H9 (cell line): ENCODE measurements at regions not wholly inside any gene's neighbourhood (a gene's known extent, or its start where the extent isn't known, plus 50 kb on each side); places are given as distances from the start of the nearest gene placed in this dataset.

Source experiments
- DNase-seq: peaks from one replicate; pipeline ENCODE4 v3.0.0-alpha.2; 2017
- H2AFZ ChIP-seq: one replicate; pipeline ENCODE4 v1.6.1; 2013; ENCODE audit warnings: mild to moderate bottlenecking, low read length, control low read depth, moderate library complexity
- H2AK5ac ChIP-seq: 2 replicates; pipeline ENCODE4 v1.6.1; 2013; ENCODE audit warnings: low read length, control low read depth, mixed read lengths; ENCODE audit not compliant: insufficient read length
- H2BK120ac ChIP-seq: one replicate; pipeline ENCODE4 v1.6.1; 2013; ENCODE audit warnings: low read depth, mild to moderate bottlenecking, low read length, control low read depth, inconsistent platforms; ENCODE audit not compliant: poor library complexity, severe bottlenecking
- H2BK12ac ChIP-seq: 2 replicates; pipeline ENCODE4 v1.6.1; 2013; ENCODE audit warnings: low read length, control low read depth, mixed read lengths, low read depth; ENCODE audit not compliant: insufficient read length
- H2BK15ac ChIP-seq: 2 replicates; pipeline ENCODE4 v1.6.1; 2013; ENCODE audit warnings: low read depth, low read length, control low read depth
- H2BK20ac ChIP-seq: one replicate; pipeline ENCODE4 v1.6.1; 2013; ENCODE audit warnings: low read depth, mild to moderate bottlenecking, low read length, control low read depth, inconsistent platforms; ENCODE audit not compliant: poor library complexity, severe bottlenecking
- H2BK5ac ChIP-seq: 2 replicates; pipeline ENCODE4 v1.6.1; 2013; ENCODE audit warnings: low read length, control low read depth, mixed read lengths; ENCODE audit not compliant: insufficient read length
- H3K14ac ChIP-seq: 2 replicates; pipeline ENCODE4 v1.6.1; 2013; ENCODE audit warnings: low read length, control low read depth; ENCODE audit not compliant: insufficient read depth
- H3K18ac ChIP-seq: 2 replicates; pipeline ENCODE4 v1.6.1; 2013; ENCODE audit warnings: low read depth, mild to moderate bottlenecking, mixed read lengths, low read length, control low read depth; ENCODE audit not compliant: insufficient read length
- H3K23ac ChIP-seq: 2 replicates; pipeline ENCODE4 v1.6.1; 2013; ENCODE audit warnings: low read length, control low read depth, mixed read lengths, low read depth; ENCODE audit not compliant: insufficient read length
- H3K23me2 ChIP-seq: 2 replicates; pipeline ENCODE4 v1.6.1; 2013; ENCODE audit warnings: low read depth, mild to moderate bottlenecking, mixed read lengths, low read length, control low read depth; ENCODE audit not compliant: insufficient read length, poor library complexity, severe bottlenecking
- H3K27ac ChIP-seq: 2 replicates; pipeline ENCODE4 v1.5.1; 2013; ENCODE audit warnings: low read length, control low read depth, mixed read lengths, low read depth; ENCODE audit not compliant: insufficient read length
- H3K27me3 ChIP-seq: 2 replicates; pipeline ENCODE4 v1.6.1; 2013; ENCODE audit warnings: low read length, control low read depth, inconsistent platforms; ENCODE audit not compliant: insufficient read depth
- H3K4ac ChIP-seq: 2 replicates; pipeline ENCODE4 v1.6.1; 2013; ENCODE audit warnings: low read depth, mild to moderate bottlenecking, control low read depth, inconsistent platforms, low read length, moderate library complexity
- H3K4me1 ChIP-seq: 2 replicates; pipeline ENCODE4 v1.6.1; 2013; ENCODE audit warnings: low read length, control low read depth, inconsistent platforms; ENCODE audit not compliant: insufficient read depth
- H3K4me2 ChIP-seq: 2 replicates; pipeline ENCODE4 v1.6.1; 2013; ENCODE audit warnings: low read length, control low read depth, mixed read lengths; ENCODE audit not compliant: insufficient read length, insufficient read depth
- H3K56ac ChIP-seq: 2 replicates; pipeline ENCODE4 v1.6.1; 2013; ENCODE audit warnings: low read depth, mild to moderate bottlenecking, mixed read lengths, low read length, control low read depth; ENCODE audit not compliant: insufficient read length
- H3K79me1 ChIP-seq: 2 replicates; pipeline ENCODE4 v1.6.1; 2013; ENCODE audit warnings: low read depth, mild to moderate bottlenecking, moderate library complexity, low read length, control low read depth, inconsistent platforms; ENCODE audit not compliant: insufficient read depth, poor library complexity, severe bottlenecking
- H3K79me2 ChIP-seq: 2 replicates; pipeline ENCODE4 v1.6.1; 2013; ENCODE audit warnings: low read length, control low read depth, inconsistent platforms; ENCODE audit not compliant: insufficient read depth
- H3K9ac ChIP-seq: 2 replicates; pipeline ENCODE4 v1.6.1; 2013; ENCODE audit warnings: low read length, control low read depth, mixed read lengths; ENCODE audit not compliant: insufficient read length; ENCODE audit errors: extremely low read depth
- H3K9me3 ChIP-seq: one replicate; pipeline ENCODE4 v1.6.1; 2013; ENCODE audit warnings: low read depth, low read length, inconsistent platforms; ENCODE audit not compliant: control insufficient read depth
- H3T11ph ChIP-seq: one replicate; pipeline ENCODE4 v1.6.1; 2013; ENCODE audit warnings: mild to moderate bottlenecking, low read length, control low read depth, inconsistent platforms
- H4K20me1 ChIP-seq: one replicate; pipeline ENCODE4 v1.6.1; 2013; ENCODE audit not compliant: control insufficient read depth, insufficient read length, insufficient read depth
- H4K5ac ChIP-seq: 2 replicates; pipeline ENCODE4 v1.6.1; 2013; ENCODE audit warnings: low read depth, mild to moderate bottlenecking, mixed read lengths, low read length, control low read depth; ENCODE audit not compliant: insufficient read length
- H4K8ac ChIP-seq: replicated peaks from 2 replicates; pipeline ENCODE4 v1.6.1; 2013; ENCODE audit warnings: low read length, control low read depth, mixed read lengths, low read depth; ENCODE audit not compliant: insufficient read length
- H4K91ac ChIP-seq: 2 replicates; pipeline ENCODE4 v1.6.1; 2013; ENCODE audit warnings: low read depth, mild to moderate bottlenecking, moderate library complexity, mixed read lengths, low read length, control low read depth; ENCODE audit not compliant: insufficient read length
- H3K27ac Mint-ChIP-seq, 3 experiments: 2 replicates in 2 of 3; 3 replicates in 1 of 3; pipeline ENCODE4 v1.8.0; 2020 to 2021; ENCODE audit warnings: mixed read lengths in 3 of 3, mild to moderate bottlenecking in 1 of 3, moderate library complexity in 1 of 3
- H3K27me3 Mint-ChIP-seq: 2 replicates; pipeline ENCODE4 v1.8.0; 2021; ENCODE audit warnings: low read depth, mild to moderate bottlenecking, moderate library complexity, mixed read lengths
- H3K36me3 Mint-ChIP-seq, 3 experiments: 2 replicates in 2 of 3; 3 replicates in 1 of 3; pipeline ENCODE4 v1.8.0; 2020 to 2021; ENCODE audit warnings: low read depth in 3 of 3, mixed read lengths in 3 of 3; ENCODE audit not compliant: insufficient read depth in 1 of 3
- H3K4me1 Mint-ChIP-seq, 2 experiments: 2 replicates each; pipeline ENCODE4 v1.8.0; 2020; ENCODE audit warnings: mixed read lengths in 2 of 2
- H3K4me3 Mint-ChIP-seq, 2 experiments: 2 replicates in 1 of 2; 3 replicates in 1 of 2; pipeline ENCODE4 v1.8.0; 2020 to 2021; ENCODE audit warnings: mild to moderate bottlenecking in 2 of 2, mixed read lengths in 2 of 2, moderate library complexity in 1 of 2
- H3K9me3 Mint-ChIP-seq, 2 experiments: 2 replicates in 1 of 2; 3 replicates in 1 of 2; pipeline ENCODE4 v1.8.0; 2020; ENCODE audit warnings: mild to moderate bottlenecking in 2 of 2, mixed read lengths in 2 of 2, moderate library complexity in 1 of 2
- WGBS: extraction: QIAGEN DNeasy Blood & Tissue Kit; methylation state at CpG from one replicate; pipeline ENCODE4 v1.1.7; 2013; ENCODE audit warnings: missing lambda C conversion rate, low lambda C conversion rate, mixed read lengths; ENCODE audit not compliant: insufficient read length; ENCODE audit errors: extremely low coverage; 5-methylcytosine and 5-hydroxymethylcytosine counted together
- TF ChIP-seq, protein P1 (sequence below): fragments of 200-600 bp; sonication (generic); conservative IDR thresholded peaks from 3 replicates; pipeline ENCODE4 v1.8.0; 2021; ENCODE audit warnings: antibody characterized with exemption, mild to moderate bottlenecking

DNA sequence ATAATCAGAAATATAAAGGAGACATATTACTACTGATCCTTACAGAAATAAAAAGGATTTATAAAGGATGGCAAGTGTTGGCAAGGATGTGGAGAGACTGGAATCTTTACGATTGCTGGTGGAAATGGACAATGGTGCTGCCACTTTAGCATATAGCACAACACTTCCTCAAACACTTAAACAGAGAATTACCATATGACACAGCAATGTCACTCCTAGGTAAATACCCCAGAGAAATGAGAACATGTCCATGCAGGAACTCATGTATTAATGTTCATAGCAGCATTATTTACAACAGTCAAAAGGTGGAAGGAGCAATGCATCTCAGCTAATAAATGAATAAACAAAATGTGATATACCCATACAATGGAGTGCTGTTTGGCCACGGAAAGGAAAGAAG lies 137.5 kb downstream of the NDUFA10 start:
- Histone ChIP-seq H3K9ac (no peak overlapping the region), H2AK5ac (no peak overlapping the region), H3K4ac (no peak overlapping the region), H3K9me3 (no peaks in the 10 kb centered on the region), H4K91ac (no peak overlapping the region), H2BK120ac (no peak overlapping the region), H2BK20ac (no peak overlapping the region), H4K8ac (no peak overlapping the region), H2BK15ac (no peak overlapping the region), H3K18ac (no peak overlapping the region), H3K56ac (no peak overlapping the region), H2BK12ac (no peak overlapping the region), H4K5ac (no peak overlapping the region), H3K27me3 (no peaks in the 10 kb centered on the region), H3K79me2 (no peaks in the 10 kb centered on the region), H4K20me1 (no peaks in the 10 kb centered on the region), H3T11ph (no peak overlapping the region), H3K4me2 (no peak overlapping the region), H3K4me1 (no peaks in the 10 kb centered on the region), H3K14ac (no peak overlapping the region), H3K27ac (no peak overlapping the region), H3K23me2 (no peaks in the 10 kb centered on the region), H2BK5ac (no peak overlapping the region), H3K79me1 (no peaks in the 10 kb centered on the region), H2AFZ (no peak overlapping the region), H3K23ac (no peak overlapping the region)
- H3K27me3 Mint-ChIP-seq: peaks cover 3% of the 10 kb centered on the region
- H3K9me3 Mint-ChIP-seq: peaks cover 27 to 29% of the 10 kb centered on the region in 2 experiments
- peaks cover 2 to 6% (median 5%) of the 10 kb centered on the region in 3 experiments; a peak in 4 of 7 replicates for H3K36me3 Mint-ChIP-seq
- H3K27ac Mint-ChIP-seq: no peak overlapping the region
- DNase-seq: no peak
- H3K4me3 Mint-ChIP-seq: no peak overlapping the region; a peak in 1 of 5 replicates
- no CpG with 5 or more reads among the region's 2 CpGs for WGBS
- H3K4me1 Mint-ChIP-seq: peaks cover 4 to 6% of the 10 kb centered on the region in 2 experiments
- TF ChIP-seq, protein P1, sequence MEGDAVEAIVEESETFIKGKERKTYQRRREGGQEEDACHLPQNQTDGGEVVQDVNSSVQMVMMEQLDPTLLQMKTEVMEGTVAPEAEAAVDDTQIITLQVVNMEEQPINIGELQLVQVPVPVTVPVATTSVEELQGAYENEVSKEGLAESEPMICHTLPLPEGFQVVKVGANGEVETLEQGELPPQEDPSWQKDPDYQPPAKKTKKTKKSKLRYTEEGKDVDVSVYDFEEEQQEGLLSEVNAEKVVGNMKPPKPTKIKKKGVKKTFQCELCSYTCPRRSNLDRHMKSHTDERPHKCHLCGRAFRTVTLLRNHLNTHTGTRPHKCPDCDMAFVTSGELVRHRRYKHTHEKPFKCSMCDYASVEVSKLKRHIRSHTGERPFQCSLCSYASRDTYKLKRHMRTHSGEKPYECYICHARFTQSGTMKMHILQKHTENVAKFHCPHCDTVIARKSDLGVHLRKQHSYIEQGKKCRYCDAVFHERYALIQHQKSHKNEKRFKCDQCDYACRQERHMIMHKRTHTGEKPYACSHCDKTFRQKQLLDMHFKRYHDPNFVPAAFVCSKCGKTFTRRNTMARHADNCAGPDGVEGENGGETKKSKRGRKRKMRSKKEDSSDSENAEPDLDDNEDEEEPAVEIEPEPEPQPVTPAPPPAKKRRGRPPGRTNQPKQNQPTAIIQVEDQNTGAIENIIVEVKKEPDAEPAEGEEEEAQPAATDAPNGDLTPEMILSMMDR: no peak
